GM12878 (cell line): ENCODE measurements at regions not wholly inside any gene's neighbourhood (a gene's known extent, or its start where the extent isn't known, plus 50 kb on each side); places are given as distances from the start of the nearest gene placed in this dataset.

Source experiments
- ATAC-seq: fragments of 200-7000 bp; cut with Tn5 transposase; 3 replicates; pipeline ENCODE4 v1.9.1; 2020; ENCODE audit warnings: mild to moderate bottlenecking, moderate library complexity
- BruUV-seq: library from RNA; stranded (reverse); fragments of 400-500 nt; replicated peaks from 2 replicates; lab custom pipeline; 2021; lab: Mats Ljungman, UMichigan
- CTCF ChIA-PET: fragments of 300-600 bp; sonication (Branson Sonifier 250); formaldehyde crosslinking; extraction: SDS; loops from one replicate; lab custom pipeline; 2021; ENCODE audit warnings: inconsistent platforms; lab: Yijun Ruan, JAX
- POLR2A ChIA-PET: fragments of 350-600 bp; formaldehyde crosslinking; extraction: SDS; loops from one replicate; lab custom pipeline; 2021; ENCODE audit warnings: inconsistent platforms; lab: Charles Lee
- RAD21 ChIA-PET: fragments of 300-600 bp; sonication (Branson Sonifier 250); formaldehyde crosslinking; loops from one replicate; lab custom pipeline; 2023; ENCODE audit warnings: antibody characterized with exemption; ENCODE audit not compliant: unreplicated experiment; lab: Charles Lee
- SMC1A ChIA-PET: fragments of 300-600 bp; sonication (Branson Sonifier 250); formaldehyde crosslinking; loops from one replicate; lab custom pipeline; 2023; ENCODE audit not compliant: unreplicated experiment, uncharacterized antibody; lab: Charles Lee
- DNase-seq: peaks from one replicate; pipeline ENCODE4 v3.0.0-alpha.2; 2011; ENCODE audit warnings: low read depth, low spot score
- FAIRE-seq: peaks from 3 replicates; lab custom pipeline; 2011; peaks lifted over from hg19 to GRCh38; lab: Jason Lieb, UNC
- H2AFZ ChIP-seq: 2 replicates; pipeline ENCODE4 v1.6.0; 2011; ENCODE audit warnings: low read depth, low read length, control low read depth; ENCODE audit not compliant: control insufficient read depth
- H3K27ac ChIP-seq: 2 replicates; pipeline ENCODE4 v1.5.1; 2011; ENCODE audit warnings: control low read depth; ENCODE audit not compliant: control insufficient read depth, insufficient read depth
- H3K27me3 ChIP-seq, 2 experiments: replicated peaks in 1 of 2; 2 replicates each; pipeline versions ENCODE4 v1.6.0 to v1.6.1; 2011; ENCODE audit warnings: low read length in 1 of 2; ENCODE audit not compliant: control insufficient read depth in 2 of 2, insufficient read depth in 2 of 2
- H3K36me3 ChIP-seq, 2 experiments: 2 replicates each; pipeline ENCODE4 v1.5.1; 2011; ENCODE audit warnings: low read length in 1 of 2; ENCODE audit not compliant: control insufficient read depth in 2 of 2, insufficient read depth in 2 of 2
- H3K4me1 ChIP-seq: 2 replicates; pipeline ENCODE4 v1.6.1; 2011; ENCODE audit warnings: mild to moderate bottlenecking, low read length, moderate library complexity, mixed read lengths; ENCODE audit not compliant: control insufficient read depth, insufficient read depth
- H3K4me2 ChIP-seq: 2 replicates; pipeline ENCODE4 v1.6.0; 2011; ENCODE audit warnings: control low read depth; ENCODE audit not compliant: control insufficient read depth, insufficient read depth
- H3K4me3 ChIP-seq: fragments of 200-600 bp; sonication (generic); 2 replicates; pipeline ENCODE4 v1.5.1; 2016
- H3K79me2 ChIP-seq: 2 replicates; pipeline ENCODE4 v1.6.0; 2011; ENCODE audit warnings: low read length; ENCODE audit not compliant: control insufficient read depth, insufficient read depth
- H3K9ac ChIP-seq: 2 replicates; pipeline ENCODE4 v1.8.0; 2011; ENCODE audit warnings: low read length, control low read depth, mixed read lengths; ENCODE audit not compliant: control insufficient read depth, insufficient read depth
- H3K9me3 ChIP-seq: replicated peaks from 3 replicates; pipeline ENCODE4 v1.5.1; 2011; ENCODE audit warnings: mild to moderate bottlenecking, low read length; ENCODE audit not compliant: control insufficient read depth, insufficient read depth
- H4K20me1 ChIP-seq: 2 replicates; pipeline ENCODE4 v1.6.0; 2011; ENCODE audit not compliant: control insufficient read depth, insufficient read depth
- ATF7 ChIP-seq: fragments of 450-650 bp; IDR thresholded peaks from 2 replicates; pipeline ENCODE4 v1.6.1; 2016; ENCODE audit warnings: low read depth, mild to moderate bottlenecking
- BHLHE40 ChIP-seq, 2 experiments: fragments of 450-650 bp in 1 of 2; IDR thresholded peaks; 2 replicates each; pipeline ENCODE4 v1.6.1; 2011 to 2017; ENCODE audit warnings: low read depth in 2 of 2, borderline replicate concordance in 1 of 2, improper control_type of control experiment in 1 of 2, low read length in 1 of 2, mild to moderate bottlenecking in 1 of 2
- CBFB ChIP-seq: IDR thresholded peaks from 2 replicates; pipeline ENCODE4 v1.6.1; 2016; ENCODE audit warnings: antibody characterized with exemption, low read depth
- CBX3 ChIP-seq: fragments of 200-600 bp; sonication (generic); IDR thresholded peaks from 2 replicates; pipeline ENCODE4 v1.6.1; 2016; ENCODE audit warnings: low read depth, borderline replicate concordance
- CHD2 ChIP-seq: IDR thresholded peaks from 2 replicates; pipeline ENCODE4 v1.6.1; 2011; ENCODE audit warnings: low read depth, low read length, improper control_type of control experiment, borderline replicate concordance
- CREM ChIP-seq: IDR thresholded peaks from 2 replicates; pipeline ENCODE4 v1.6.1; 2014; ENCODE audit warnings: antibody characterized with exemption, low read depth
- DPF2 ChIP-seq: fragments of 450-650 bp; IDR thresholded peaks from 2 replicates; pipeline ENCODE4 v1.6.1; 2017; ENCODE audit warnings: mild to moderate bottlenecking
- EP300 ChIP-seq, 2 experiments: fragments of 150-350 bp in 1 of 2; IDR thresholded peaks; 2 replicates each; pipeline ENCODE4 v1.6.1; 2011 to 2012; ENCODE audit warnings: low read depth in 2 of 2, low read length in 2 of 2, borderline replicate concordance in 1 of 2, improper control_type of control experiment in 1 of 2, inconsistent platforms in 1 of 2; ENCODE audit not compliant: control insufficient read depth in 1 of 2
- IKZF1 ChIP-seq: fragments of 450-650 bp; conservative IDR thresholded peaks from 2 replicates; pipeline ENCODE4 v1.6.1; 2017; ENCODE audit warnings: antibody characterized with exemption, mild to moderate bottlenecking
- IKZF2 ChIP-seq, 2 experiments: fragments of 450-650 bp; IDR thresholded peaks; 2 replicates each; pipeline ENCODE4 v1.6.1; 2017; ENCODE audit warnings: mild to moderate bottlenecking in 2 of 2, moderate library complexity in 2 of 2
- JUND ChIP-seq: IDR thresholded peaks from 2 replicates; pipeline ENCODE4 v1.6.1; 2012; ENCODE audit warnings: low read depth, mild to moderate bottlenecking, low read length, improper control_type of control experiment, moderate library complexity
- KAT2A ChIP-seq: conservative IDR thresholded peaks from 2 replicates; pipeline ENCODE4 v1.6.1; 2011; ENCODE audit warnings: low read depth, low read length; ENCODE audit not compliant: control insufficient read depth
- MTA2 ChIP-seq: fragments of 450-650 bp; IDR thresholded peaks from 2 replicates; pipeline ENCODE4 v1.6.1; 2016; ENCODE audit warnings: low read depth, mild to moderate bottlenecking, moderate library complexity
- PAX8 ChIP-seq: fragments of 450-650 bp; IDR thresholded peaks from 2 replicates; pipeline ENCODE4 v1.6.1; 2017; ENCODE audit warnings: mild to moderate bottlenecking, moderate library complexity
- RB1 ChIP-seq: fragments of 450-650 bp; formaldehyde crosslinking; IDR thresholded peaks from 2 replicates; pipeline ENCODE4 v1.6.1; 2017; ENCODE audit warnings: mild to moderate bottlenecking, borderline replicate concordance
- SMC3 ChIP-seq: IDR thresholded peaks from 2 replicates; pipeline ENCODE4 v1.6.1; 2011; ENCODE audit warnings: low read length, improper control_type of control experiment, borderline replicate concordance
- SP1 ChIP-seq: IDR thresholded peaks from one replicate; pipeline ENCODE4 v1.6.1; 2011; ENCODE audit warnings: low read depth, low read length
- STAT3 ChIP-seq: IDR thresholded peaks from 2 replicates; pipeline ENCODE4 v1.6.1; 2011; ENCODE audit warnings: low read depth, low read length, improper control_type of control experiment
- ZBED1 ChIP-seq: IDR thresholded peaks from 2 replicates; pipeline ENCODE4 v1.6.1; 2016; ENCODE audit warnings: borderline replicate concordance
- WGBS: methylation state at CpG from one replicate; pipeline ENCODE4 v1.1.6; 2016; ENCODE audit warnings: low lambda C conversion rate; ENCODE audit not compliant: insufficient replicate concordance, insufficient coverage; ENCODE audit errors: missing lambda C conversion rate; 5-methylcytosine and 5-hydroxymethylcytosine counted together
- in situ Hi-C: fragments of 300-500 bp; cut with MboI; formaldehyde crosslinking; loops from 9 replicates; pipeline ENCODE4 v1.14.3; 2018; ENCODE audit warnings: mixed read lengths
- intact Hi-C: fragments of 100-400 bp; cut with micrococcal nuclease; formaldehyde crosslinking; loops from one replicate; pipeline ENCODE4 v1.14.2; 2022; ENCODE audit not compliant: unreplicated experiment
- TF ChIP-seq, protein P1 (sequence below): IDR thresholded peaks from 2 replicates; pipeline ENCODE4 v1.6.1; 2012; ENCODE audit warnings: low read depth, low read length, improper control_type of control experiment
- TF ChIP-seq, protein P2 (sequence below): fragments of 450-650 bp; IDR thresholded peaks from 2 replicates; pipeline ENCODE4 v1.6.1; 2014; ENCODE audit warnings: mild to moderate bottlenecking
- TF ChIP-seq, protein P3 (sequence below): fragments of 450-650 bp; conservative IDR thresholded peaks from 2 replicates; pipeline ENCODE4 v1.6.1; 2017; ENCODE audit warnings: mild to moderate bottlenecking, moderate library complexity

DNA sequence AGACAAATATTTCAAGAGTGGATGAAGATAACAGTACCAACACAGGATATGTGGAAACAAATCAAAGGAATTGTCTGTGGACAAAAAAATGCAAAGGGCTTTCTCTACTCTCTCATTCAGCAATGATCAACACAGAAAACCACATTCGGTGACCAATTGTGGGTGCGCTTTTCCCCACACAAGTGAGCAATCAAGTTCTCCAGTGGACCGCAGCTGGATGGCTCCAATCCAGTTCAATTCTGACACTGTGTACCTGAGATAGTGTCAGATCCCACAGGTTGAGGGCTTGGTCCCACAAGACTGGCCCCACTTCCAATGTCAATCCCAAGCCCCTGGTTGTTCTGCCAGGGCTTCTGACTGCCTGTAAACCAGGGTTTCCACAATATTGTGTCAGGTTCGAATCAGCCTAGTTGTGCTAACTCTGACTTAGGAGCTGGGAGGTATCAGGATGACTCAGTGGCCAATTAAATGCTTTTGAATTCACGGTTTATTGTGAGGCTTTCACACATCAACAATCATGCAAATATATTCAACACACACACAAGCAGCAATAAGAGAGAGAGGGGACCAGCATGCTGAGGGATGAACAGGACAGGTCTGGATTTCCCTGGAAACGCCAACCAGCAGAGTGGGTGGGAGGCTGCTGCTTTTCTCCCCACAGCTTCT lies 87.0 kb upstream of the BTG3 start:
- H3K36me3 ChIP-seq: no peaks in the 10 kb centered on the region
- POLR2A ChIA-PET: no interaction called here
- BruUV-seq: no TSS peak
- ATAC-seq (peak; percentile 94), FAIRE-seq (peak; percentile 59), DNase-seq (peak; percentile 74)
- H3K27me3 ChIP-seq: no peaks in the 10 kb centered on the region
- SMC1A ChIA-PET: interaction anchor here (0.7 to 1.4 kb wide), 3 partner anchors 10 to 154 kb away, joined by 3 read pairs; no protein-coding TSS in a partner anchor
- peak overlapping the region; percentile 22; the same call in 1 of the 2 replicates for H3K4me2 ChIP-seq
- no peak overlapping the region for H2AFZ ChIP-seq
- intact Hi-C loops (loop anchor here (2.0 kb wide), 1 partner anchor 81 kb away; no protein-coding TSS in a partner anchor), in situ Hi-C loops (no loop called here)
- H3K9me3 ChIP-seq: peaks cover 2% of the 10 kb centered on the region; the same call in 1 of the 3 replicates
- CTCF ChIA-PET: interaction anchor here (1.2 kb wide), 1 partner anchor 20 kb away, joined by 3 read pairs; no protein-coding TSS in a partner anchor
- RAD21 ChIA-PET: interaction anchor here (1.2 to 1.8 kb wide), 3 partner anchors 77 to 224 kb away, joined by 3 to 5 read pairs (median 3); no protein-coding TSS in a partner anchor
- no peaks in the 10 kb centered on the region for H3K79me2 ChIP-seq
- peaks cover 9% of the 10 kb centered on the region for H3K4me1 ChIP-seq
- no peak overlapping the region for H3K9ac ChIP-seq
- H4K20me1 ChIP-seq: no peaks in the 10 kb centered on the region
- 48% methylated on average over 6 of the region's 6 CpGs for WGBS
- H3K27ac ChIP-seq: no peak overlapping the region
- no peak overlapping the region for H3K4me3 ChIP-seq
- no peak for TF ChIP-seq CBFB
- TF ChIP-seq, protein P1, sequence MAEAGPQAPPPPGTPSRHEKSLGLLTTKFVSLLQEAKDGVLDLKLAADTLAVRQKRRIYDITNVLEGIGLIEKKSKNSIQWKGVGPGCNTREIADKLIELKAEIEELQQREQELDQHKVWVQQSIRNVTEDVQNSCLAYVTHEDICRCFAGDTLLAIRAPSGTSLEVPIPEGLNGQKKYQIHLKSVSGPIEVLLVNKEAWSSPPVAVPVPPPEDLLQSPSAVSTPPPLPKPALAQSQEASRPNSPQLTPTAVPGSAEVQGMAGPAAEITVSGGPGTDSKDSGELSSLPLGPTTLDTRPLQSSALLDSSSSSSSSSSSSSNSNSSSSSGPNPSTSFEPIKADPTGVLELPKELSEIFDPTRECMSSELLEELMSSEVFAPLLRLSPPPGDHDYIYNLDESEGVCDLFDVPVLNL: no peak
- peak; percentile 75; the same call in 1 of the 2 replicates for TF ChIP-seq DPF2
- peak in 1 of 2 experiments; percentile 42; a peak in 1 of 4 replicates for TF ChIP-seq BHLHE40 (IDR thresholded peaks at IDR 0.05; ENCODE audit: borderline replicate concordance in 1 of 2, low read depth in 2 of 2, low read length in 1 of 2)
- TF ChIP-seq IKZF1: peak; percentile 65
- peak; percentile 42; the same call in 1 of the 2 replicates for TF ChIP-seq JUND
- TF ChIP-seq SP1: no peak
- TF ChIP-seq STAT3: no peak
- TF ChIP-seq IKZF2 (IDR thresholded peaks at IDR 0.05): peak; percentile 44 to 49; a peak in 2 of 4 replicates
- no peak for TF ChIP-seq CHD2
- TF ChIP-seq ZBED1: no peak
- TF ChIP-seq CREM: no peak
- no peak for TF ChIP-seq ATF7
- TF ChIP-seq, protein P2, sequence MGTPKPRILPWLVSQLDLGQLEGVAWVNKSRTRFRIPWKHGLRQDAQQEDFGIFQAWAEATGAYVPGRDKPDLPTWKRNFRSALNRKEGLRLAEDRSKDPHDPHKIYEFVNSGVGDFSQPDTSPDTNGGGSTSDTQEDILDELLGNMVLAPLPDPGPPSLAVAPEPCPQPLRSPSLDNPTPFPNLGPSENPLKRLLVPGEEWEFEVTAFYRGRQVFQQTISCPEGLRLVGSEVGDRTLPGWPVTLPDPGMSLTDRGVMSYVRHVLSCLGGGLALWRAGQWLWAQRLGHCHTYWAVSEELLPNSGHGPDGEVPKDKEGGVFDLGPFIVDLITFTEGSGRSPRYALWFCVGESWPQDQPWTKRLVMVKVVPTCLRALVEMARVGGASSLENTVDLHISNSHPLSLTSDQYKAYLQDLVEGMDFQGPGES: no peak
- TF ChIP-seq, protein P3, sequence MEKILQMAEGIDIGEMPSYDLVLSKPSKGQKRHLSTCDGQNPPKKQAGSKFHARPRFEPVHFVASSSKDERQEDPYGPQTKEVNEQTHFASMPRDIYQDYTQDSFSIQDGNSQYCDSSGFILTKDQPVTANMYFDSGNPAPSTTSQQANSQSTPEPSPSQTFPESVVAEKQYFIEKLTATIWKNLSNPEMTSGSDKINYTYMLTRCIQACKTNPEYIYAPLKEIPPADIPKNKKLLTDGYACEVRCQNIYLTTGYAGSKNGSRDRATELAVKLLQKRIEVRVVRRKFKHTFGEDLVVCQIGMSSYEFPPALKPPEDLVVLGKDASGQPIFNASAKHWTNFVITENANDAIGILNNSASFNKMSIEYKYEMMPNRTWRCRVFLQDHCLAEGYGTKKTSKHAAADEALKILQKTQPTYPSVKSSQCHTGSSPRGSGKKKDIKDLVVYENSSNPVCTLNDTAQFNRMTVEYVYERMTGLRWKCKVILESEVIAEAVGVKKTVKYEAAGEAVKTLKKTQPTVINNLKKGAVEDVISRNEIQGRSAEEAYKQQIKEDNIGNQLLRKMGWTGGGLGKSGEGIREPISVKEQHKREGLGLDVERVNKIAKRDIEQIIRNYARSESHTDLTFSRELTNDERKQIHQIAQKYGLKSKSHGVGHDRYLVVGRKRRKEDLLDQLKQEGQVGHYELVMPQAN: no peak
- no peak for TF ChIP-seq RB1
- no peak for TF ChIP-seq KAT2A
- TF ChIP-seq EP300 (IDR thresholded peaks at IDR 0.05; ENCODE audit: borderline replicate concordance in 1 of 2, control insufficient read depth in 1 of 2, low read depth in 2 of 2, low read length in 2 of 2): 0 out of 4 replicates have a peak, but pooled peaks of 1 of the 2 experiments have one; percentile 25
- TF ChIP-seq PAX8: no peak
- no peak for TF ChIP-seq CBX3
- TF ChIP-seq MTA2: peak; percentile 93
- no peak for TF ChIP-seq SMC3
